GM21717 (cell line): ENCODE measurements at regions not wholly inside any gene's neighbourhood (a gene's known extent, or its start where the extent isn't known, plus 50 kb on each side); places are given as distances from the start of the nearest gene placed in this dataset.

Source experiments
- ATAC-seq: cut with Tn5 transposase; IDR thresholded peaks from one replicate; pipeline ENCODE4 v1.9.1; 2021; ENCODE audit warnings: mild to moderate bottlenecking, moderate library complexity; ENCODE audit not compliant: unreplicated experiment

DNA sequence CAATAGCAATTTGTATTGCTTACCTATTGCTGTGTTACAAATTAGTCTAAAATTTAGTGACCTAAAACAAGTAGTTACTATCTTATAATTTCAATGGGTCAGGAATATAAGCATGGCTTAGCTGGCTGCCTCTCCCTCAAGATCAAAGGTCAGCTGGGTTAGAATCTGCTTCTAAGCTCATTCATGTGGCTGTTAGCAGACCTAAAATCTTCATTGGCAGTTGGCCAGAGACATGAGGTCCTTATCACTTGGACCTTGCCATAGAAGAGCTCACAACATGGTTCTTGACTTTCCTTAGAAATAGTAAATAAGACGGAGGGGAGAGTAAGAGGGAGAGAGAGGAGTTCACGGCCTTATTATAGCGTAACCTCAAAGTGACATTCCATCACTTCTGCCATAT is 468.0 kb downstream of the HTR7 start:
- ATAC-seq = no peak

DNA sequence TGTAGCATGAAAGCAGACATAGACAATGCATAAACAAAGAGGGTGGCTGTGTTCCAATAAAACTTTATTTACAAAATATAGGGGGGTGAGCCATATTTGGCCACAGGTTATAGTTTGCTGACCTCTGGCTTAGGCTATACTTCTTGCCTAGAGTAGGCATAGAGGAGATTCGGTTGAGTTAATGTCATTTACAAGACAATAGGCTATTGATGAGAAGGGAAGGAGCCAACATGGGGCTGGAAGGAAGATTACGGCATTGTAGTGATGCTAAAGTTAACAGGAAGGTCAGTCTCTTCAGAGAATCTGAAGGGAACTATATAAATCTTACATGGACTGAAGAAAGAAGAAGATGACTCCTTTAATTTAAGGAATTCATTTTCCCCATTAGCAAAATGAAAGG is 463.5 kb downstream of the HTR7 start:
- ATAC-seq = no peak

DNA sequence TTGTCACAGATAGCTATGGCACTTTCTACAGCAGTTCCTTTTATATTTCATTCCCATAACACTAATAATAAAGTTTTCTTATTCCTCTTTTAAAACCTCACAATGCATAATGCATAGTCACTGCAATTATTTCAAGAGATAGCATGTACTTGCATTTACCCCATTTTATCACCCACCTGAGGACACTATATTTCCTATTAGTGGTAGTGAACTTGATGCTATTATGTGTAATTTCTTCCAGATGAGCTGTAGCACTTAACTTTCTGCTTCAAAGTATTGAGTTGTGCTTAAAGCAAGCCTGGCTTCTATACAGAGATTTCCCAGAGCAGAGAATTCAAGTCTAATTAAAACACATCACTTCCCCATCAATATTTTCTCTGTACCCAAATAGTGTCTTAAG is 461.1 kb downstream of the HTR7 start:
- no peak for ATAC-seq

DNA sequence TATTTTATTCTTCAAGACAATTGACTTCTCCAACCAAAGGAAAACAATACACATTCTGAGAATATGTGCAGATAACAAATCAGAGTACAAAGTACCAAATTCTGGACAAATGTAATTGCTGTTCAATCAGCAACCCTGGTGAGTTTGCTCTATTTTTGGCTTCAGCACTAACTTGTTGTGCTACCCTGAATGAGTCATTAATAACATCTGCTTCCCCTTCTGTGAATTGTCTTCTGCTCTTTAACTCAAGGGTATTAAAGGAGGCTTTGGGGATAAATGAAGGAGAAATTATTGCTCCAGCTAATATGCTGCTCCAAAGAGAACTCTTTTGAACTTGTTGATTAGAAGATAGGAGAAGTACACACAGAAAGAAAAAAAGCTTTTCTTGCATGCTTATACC is 459.3 kb downstream of the HTR7 start:
- no peak for ATAC-seq

DNA sequence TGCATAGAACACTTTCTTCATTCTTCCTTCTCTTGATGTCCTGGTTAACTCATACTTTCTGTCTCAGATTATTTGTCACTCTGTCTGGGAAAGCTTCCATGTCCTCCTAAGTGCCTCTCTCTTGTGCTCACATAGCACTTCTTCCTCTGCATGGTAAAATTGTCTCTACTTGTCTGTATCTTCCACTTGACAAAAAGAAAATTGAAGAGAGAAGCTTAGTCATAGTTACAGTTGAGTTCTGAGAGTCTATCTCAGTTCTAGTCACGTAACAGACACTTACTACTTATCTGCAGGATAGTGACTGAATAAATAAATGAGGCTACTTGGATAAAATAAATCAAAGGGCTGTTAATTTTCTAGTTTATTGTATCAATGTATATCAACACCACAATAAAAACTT is 458.1 kb downstream of the HTR7 start:
- no peak for ATAC-seq

DNA sequence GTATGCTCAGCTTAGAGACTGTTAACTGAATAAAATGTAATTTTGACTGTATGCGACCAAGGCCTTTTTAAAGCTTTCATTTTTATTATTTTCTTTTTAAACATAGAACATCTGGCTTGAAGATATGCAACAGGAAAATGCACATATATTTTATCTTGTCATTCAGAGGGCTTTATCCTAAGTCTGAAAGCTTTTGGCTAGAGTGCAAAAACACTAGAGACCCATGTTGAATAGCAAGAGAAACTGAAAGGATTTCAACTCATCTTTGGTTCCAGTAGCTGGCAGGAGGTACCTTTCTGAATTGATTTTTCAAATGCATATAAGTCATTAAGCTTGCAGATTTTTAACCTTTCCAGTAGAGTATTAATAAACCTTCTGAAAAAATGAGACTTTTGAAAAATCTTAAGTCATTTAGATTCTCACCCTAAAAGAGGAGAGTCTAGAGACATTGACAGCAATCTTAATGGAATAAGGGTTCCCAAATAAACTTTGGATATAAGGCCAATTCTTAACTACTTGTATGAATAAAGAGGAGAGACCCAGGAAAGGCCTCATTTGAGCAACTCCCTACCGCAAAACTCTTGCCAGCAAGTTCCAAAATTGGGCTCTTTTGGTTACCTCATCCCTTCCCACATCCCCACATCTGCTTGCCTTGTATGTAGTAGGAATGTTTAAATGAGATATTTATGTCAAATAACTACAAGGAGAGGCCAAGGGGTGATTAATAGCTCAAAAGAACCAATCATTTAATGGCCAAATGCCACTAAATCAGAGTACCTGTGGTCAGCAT is 454.4 kb downstream of the HTR7 start:
- no peak for ATAC-seq

DNA sequence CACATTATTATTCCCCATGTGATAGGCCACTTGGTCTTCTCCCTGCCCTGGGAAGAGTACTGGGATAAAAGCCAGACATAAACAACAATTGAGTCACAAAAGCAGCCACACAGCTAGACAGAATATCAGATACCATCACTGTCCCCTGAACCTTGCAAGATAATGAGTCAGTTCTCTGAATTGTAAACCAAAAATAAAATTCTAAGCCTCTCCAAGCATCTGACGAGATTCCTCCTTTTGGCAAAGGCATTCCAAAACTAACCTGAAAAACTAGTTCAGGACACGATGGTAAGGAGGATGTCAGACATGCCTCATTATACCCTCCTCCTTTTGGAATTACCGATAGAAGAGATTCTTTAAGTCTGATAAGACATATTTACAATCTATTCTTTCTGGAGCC is 450.7 kb downstream of the HTR7 start:
- no peak for ATAC-seq

DNA sequence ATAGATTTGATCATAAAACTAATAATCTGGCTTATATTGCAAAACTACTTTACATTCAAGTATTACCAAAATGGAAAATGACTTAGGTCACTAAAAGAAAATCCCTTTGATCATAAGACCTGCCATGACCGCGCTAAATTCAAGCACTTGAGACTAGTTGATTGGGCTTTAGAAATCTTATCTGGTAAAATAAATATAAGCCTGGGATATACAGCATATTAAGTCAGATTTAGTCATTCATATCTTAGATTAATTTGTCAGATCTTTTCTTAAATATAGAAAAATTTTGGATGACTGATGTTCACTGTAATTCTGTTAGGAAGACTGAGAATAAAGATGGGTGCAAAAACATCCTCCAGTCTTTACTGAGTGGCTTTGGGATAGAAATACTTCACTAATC is 450.0 kb downstream of the HTR7 start:
- ATAC-seq = no peak

DNA sequence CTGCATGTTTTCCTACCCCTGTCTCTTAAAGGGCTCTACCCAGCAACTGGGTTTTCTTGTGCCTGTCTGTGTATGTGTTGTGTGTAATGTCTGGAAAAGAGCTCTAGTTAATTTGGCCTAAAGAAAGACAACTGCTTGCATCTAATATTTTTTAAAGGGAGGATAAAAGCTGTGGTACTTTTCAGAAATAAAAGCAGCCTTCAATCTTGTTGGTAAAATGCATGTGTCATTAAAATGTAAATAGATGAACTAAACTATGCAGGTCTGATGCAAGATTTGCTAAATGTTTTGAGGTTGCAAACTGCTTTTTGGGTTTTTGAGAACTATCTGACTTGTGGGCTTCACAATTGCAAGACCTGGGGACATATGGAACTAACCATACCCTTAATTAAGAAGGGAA is 445.3 kb downstream of the HTR7 start:
- ATAC-seq = no peak

DNA sequence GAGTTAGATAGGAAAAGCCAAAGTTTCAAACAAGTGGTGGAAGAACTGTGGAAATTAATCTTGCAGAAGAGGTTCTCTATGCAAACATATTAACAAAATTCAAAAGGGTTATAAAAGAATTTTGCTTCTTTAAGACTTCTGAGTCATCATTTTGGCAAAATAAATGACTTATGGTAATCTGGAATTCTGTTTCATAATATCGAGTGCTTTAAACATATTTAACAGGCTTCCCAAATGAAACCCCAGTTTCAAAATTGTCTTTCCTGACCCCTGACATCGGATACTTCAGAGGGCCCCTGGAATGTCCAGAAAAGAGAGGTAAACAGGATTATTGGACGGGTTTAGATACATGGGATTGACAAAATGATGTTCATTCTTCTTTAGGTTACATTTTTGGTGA is 444.6 kb downstream of the HTR7 start:
- ATAC-seq = no peak

DNA sequence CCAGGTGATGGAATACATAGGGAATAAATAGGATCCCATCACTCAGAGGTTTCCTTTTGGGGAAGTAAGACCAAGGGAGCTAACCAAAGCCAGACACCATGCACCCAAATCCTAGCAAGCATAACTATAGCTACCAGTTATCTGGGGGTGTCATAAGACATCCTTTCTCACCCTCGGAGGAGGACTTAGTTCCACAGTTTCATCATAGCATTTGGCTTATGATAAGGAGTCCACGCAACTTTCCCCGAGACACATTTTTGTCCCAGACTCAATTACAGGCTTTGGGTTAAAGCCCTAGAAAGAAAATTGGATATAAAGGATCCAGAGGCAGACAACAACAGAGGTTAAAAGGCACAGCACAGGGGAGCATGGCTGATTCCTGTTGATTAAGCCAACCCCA is 442.9 kb downstream of the HTR7 start:
- no peak for ATAC-seq

DNA sequence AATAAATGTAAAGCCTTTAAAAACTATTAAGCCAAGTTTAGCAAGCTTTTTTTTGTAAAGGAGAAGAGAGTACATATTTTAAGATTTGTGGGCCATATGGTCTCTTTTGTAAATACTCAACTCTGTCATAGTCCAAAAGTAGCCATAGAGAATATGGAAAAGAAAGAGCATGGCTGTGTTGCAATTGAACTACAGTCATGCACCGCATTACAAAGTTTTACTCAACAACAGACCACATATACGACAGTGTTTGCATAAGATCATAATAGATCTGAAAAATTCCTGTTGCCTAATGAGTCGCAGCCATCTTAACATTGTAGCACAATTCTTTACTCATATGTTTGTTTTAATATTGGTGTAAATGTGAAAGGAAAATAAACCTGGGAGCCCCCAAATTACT is 440.8 kb downstream of the HTR7 start:
- ATAC-seq = no peak

DNA sequence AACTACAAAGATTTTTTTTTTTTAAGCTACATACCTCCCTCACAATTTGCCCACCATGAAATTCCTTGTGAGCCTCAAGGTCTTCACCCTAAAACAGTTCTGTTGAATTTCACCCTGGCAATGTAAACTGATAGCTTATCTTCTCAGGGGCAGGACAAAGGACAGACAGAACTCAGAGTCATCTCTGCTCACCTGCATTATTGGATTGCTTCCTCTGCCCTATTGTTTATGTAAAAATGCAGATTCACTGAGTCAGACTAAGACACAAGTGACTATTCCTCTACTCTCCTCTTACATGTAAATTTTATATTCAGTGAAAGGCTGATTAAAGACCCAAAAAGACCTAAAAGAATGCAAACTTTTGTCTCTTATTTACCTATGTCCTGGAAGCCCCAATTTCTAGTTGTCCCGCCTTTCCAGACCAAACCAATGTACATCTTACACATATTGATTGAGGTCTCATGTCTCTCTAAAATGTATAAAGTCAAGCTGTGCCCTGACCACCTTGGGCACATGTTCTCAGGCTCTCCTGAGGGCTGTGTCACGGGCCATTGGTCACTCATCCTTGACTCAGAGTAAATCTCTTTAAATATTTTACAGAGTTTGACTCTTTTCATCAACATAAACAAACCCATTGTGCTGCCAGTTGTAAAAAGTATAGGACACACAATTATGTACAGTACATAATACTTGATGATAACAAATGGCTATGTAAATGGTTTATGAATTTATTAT is 440.2 kb downstream of the HTR7 start:
- no peak for ATAC-seq

DNA sequence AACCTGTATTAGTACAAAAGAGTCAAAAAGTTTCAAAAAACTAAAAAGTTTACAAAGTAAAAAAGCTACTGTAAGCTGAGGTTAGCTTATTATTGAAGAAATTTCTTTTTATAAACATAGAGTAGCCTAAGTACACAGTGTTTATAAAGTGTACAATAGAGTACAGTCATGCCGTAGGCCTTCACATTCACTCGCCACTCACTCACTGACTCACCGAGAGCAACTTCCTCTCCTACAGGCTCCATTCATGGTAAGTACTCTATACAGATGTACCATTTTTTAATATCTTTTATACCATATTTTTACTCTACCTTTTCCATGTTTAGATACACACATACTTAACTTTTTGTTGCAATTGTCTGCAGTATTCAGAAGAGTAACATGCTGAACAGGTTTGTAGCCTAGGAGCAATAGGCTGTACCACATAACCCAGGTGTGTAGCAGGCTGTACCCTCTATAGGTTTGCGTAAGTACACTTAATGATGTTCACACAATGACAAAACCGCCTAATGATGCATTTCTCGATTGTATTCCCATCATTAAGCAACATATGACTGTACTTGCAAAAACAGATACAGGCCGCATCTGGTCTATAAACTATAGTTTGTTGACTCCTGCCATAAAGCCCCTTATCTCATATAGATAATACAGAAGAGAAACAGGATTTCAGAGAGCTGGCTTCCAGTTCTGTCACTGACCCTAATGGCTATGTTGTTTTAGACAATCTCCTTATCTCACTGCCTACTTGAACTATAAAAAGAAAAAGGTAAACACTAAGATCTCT is 438.8 kb downstream of the HTR7 start:
- no peak for ATAC-seq

DNA sequence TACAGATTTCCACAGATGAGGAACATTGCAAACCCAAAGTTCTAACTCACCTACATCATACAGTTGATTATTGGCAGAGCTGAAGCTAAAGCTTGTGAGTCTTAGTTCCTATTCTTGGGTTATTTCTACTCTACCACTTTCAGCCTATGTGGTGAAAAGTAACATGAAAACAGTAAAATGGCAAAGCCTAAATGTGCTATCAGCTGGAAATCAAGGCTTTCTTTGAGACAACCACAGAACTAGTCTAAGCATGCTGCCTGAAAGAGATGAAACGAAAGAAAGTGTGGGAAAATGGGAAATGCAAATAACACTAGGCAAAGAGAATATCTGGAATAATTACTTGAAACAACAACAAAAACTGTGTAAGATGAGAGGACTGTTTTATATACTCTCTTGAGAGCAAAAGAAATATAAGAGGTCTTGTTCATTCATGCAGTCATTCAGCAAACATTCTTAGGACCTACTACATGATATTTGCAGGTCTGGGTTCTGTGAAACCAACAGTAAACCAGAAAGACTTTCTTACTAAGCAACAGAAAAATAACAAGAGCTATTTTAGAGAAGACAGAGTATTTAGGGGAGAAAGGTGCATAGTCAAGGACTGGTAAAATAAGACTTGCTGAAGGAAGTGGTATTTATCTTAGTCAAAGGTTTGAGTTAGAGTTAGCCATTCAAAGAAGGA is 437.1 kb downstream of the HTR7 start:
- ATAC-seq = peak; percentile 85

DNA sequence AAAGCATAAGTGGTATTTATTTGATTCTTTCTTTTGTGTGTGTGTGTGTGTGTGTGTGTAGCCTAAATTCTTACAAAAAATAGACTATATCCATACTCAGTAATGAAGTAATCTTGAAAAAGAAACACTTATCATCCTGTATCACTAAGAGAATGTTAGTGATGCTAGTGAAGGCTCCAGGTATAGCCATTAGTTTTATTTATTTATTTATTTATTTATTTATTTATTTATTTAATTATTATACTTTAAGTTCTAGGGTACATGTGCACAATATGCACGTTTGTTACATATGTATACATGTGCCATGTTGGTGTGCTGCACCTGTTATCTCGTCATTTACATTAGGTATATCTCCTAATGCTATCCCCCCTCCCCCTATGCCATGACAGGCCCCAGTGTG is 436.0 kb downstream of the HTR7 start:
- no peak for ATAC-seq

DNA sequence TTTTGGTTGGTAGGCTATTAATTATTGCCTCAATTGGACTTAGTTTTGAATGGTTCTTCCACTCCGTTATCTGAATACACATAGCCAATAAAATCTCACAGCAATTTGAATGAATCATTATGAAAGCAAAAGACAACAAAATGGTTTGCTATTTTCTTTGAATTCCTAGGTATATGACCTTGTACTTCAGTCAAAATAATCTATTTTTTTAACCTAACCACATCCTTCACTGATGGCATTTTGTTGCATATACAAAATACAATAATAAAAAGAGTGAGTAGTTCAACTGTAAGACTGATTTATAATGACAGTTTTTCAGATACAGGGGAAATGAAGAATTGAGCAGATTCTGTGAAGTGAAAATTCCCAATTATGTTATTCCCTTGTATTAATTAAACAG is 433.1 kb downstream of the HTR7 start:
- ATAC-seq = no peak

DNA sequence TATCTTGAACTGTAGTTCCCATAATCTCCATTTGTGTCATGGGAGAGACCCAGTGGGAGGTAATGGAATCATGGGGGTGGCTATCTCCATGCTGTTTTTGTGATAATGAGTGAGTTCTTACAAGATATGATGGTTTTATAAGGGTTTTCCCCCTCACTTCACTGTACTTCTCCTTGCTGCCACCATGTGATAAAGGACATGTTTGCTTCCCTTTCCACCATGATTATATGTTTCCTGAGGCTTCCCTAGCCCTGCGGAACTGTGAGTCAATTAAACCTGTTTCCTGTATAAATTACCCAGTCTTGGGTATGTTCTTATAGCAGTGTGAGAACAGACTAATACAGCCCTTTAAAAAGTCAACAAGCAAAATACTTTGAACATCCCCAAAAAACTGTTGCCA is 427.7 kb downstream of the HTR7 start:
- ATAC-seq = no peak

DNA sequence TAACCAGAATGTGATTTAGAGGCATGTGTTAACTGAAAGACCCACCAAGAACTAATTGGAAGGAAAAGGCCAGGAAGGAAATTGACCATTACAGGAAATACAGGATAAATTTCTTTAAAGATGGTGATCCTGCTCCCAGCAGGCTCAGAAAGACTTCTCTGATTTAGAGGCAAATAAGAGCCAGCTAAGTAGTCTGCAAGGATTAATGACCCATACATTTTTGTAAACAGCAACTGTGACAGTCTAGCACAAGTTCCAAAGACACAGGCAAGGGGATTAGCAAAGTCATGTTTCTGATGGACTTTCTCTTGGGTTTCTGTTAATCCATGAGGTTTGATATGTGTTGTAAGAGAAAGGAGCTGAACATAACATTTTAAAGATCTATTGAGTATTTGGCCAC is 425.0 kb downstream of the HTR7 start:
- no peak for ATAC-seq

DNA sequence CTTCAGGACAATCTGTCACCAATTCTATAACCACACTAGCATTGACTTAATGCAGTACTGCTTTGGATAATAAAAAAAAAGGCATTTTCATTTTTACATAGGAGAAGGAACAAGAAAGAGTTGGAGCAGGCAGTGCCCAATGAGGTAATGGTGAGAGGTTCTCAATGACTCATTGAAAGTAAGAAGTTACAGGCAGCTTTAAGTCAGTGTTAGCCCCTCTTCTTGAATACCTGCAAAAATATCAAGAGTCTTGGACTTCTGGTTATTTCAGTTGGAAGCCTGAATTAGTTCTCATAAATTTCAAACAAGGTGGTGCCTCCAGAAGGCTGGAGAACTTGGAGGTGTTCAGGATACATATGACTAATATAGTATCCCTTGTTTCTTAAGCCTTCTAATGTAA is 422.5 kb downstream of the HTR7 start:
- ATAC-seq = no peak

DNA sequence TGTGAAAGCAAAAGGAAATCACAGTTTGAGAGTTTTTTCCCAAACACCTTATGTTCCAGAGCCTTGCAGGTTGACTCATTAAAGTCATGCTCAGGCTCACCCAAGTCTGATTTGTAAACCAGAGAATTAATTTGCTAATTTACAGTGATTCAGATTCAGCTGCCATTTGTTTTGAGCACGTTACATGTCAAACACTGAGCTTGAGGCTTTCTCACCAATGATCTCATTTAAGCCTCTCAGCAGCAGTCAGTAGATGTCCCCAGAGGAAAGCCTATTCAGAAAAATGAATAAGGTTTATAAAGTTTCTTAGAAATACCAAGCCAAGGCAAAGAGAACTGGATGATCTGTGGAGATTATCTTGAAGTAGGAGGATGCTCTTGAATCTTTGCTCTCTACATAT is 420.4 kb downstream of the HTR7 start:
- ATAC-seq = no peak
